ENCODE measurements at regions not wholly inside any gene's neighbourhood (a gene's known extent, or its start where the extent isn't known, plus 50 kb on each side); places are given as distances from the start of the nearest gene placed in this dataset.
"Not testable (repeated sequence)": the region's sequence is repeated elsewhere in the genome, so short reads cannot be mapped to it uniquely, and the experiment has no call there.

DNA sequence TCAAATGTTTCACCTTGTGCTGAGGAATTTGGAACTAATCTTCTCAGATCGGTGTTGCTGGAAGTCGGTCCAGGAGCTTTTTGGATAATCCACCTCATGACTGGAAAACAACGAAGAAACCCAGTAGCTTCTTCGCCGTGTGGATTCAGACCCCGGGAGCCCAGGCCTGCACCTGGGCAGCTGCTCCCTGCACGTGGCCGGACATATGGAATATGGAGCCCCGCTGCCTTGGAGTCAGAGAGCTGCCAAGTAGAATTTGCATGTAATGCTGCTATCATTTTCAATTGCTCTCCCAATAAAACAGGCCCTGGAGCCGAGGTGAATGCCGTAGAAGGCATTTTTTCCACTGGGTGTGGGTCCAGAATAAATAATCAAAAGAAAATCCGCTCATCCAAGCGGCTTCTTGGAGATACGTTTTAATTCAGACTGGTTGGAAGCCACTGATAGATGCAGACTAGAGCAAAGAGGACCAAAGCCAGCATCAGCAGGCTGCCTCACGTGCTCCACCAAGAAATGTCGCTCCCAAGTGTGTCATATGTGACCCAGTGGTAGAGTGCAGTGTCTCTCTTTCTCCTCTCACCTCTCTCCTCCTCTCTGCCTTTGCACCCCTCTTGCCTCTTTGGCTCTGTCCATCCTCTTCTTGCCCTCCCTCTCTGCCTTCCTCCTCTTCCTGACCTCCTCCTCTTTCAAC, 115.3 kb downstream of the ZNF664 start:
- TF ChIP-seq, protein P1, sequence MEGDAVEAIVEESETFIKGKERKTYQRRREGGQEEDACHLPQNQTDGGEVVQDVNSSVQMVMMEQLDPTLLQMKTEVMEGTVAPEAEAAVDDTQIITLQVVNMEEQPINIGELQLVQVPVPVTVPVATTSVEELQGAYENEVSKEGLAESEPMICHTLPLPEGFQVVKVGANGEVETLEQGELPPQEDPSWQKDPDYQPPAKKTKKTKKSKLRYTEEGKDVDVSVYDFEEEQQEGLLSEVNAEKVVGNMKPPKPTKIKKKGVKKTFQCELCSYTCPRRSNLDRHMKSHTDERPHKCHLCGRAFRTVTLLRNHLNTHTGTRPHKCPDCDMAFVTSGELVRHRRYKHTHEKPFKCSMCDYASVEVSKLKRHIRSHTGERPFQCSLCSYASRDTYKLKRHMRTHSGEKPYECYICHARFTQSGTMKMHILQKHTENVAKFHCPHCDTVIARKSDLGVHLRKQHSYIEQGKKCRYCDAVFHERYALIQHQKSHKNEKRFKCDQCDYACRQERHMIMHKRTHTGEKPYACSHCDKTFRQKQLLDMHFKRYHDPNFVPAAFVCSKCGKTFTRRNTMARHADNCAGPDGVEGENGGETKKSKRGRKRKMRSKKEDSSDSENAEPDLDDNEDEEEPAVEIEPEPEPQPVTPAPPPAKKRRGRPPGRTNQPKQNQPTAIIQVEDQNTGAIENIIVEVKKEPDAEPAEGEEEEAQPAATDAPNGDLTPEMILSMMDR (IDR thresholded peaks at IDR 0.05 in 4 of 5, conservative IDR thresholded peaks at IDR 0.05 in 1 of 5) = no peak
- no peak for TF ChIP-seq POLR2A (IDR thresholded peaks at IDR 0.05)
- H3K27ac ChIP-seq = no peak overlapping the region
- DNase-seq (no peak), ATAC-seq (no peak)
- in situ Hi-C loops (cut with MboI; ENCODE audit: low sequenced_read_pairs in 4 of 4) (no loop called here), intact Hi-C loops (cut with DNase I; ENCODE audit: low total_unique reads) (no loop called here)
- H3K36me3 ChIP-seq = no peaks in the 10 kb centered on the region
- H3K27me3 ChIP-seq = no peaks in the 10 kb centered on the region
- no peaks in the 10 kb centered on the region for H3K9me3 ChIP-seq
- H3K4me3 ChIP-seq = no peak overlapping the region
- no peaks in the 10 kb centered on the region for H3K4me1 ChIP-seq

DNA sequence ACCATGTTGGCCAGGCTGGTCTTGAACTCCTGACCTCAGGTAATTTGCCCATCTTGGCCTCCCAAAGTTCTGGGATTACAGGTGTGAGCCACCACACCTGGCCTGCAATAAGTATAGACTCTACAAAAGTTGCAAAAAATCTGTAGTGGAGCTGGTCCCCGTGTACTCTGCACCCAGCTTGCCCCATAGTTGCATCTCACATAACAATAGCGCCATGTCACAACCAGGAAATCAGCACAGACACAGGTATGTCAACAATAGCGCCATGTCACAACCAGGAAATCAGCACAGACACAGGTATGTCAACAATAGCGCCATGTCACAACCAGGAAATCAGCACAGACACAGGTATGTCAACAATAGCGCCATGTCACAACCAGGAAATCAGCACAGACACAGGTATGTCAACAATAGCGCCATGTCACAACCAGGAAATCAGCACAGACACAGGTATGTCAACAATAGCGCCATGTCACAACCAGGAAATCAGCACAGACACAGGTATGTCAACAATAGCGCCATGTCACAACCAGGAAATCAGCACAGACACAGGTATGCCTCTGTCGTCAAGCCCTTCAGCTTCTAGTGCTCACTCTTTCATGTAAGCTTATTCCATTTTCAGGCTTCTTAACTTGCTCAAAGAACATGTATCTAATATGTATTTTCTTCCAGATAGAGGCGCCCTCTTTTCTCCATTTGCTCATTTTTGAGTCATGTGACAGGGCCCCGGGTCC, 116.3 kb downstream of the ZNF664 start:
- H3K27me3 ChIP-seq; H3K27ac ChIP-seq; H3K4me3 ChIP-seq; in situ Hi-C loops (cut with MboI; ENCODE audit: low sequenced_read_pairs in 4 of 4); intact Hi-C loops (cut with DNase I; ENCODE audit: low total_unique reads); H3K4me1 ChIP-seq; H3K36me3 ChIP-seq; DNase-seq; ATAC-seq; H3K9me3 ChIP-seq: not testable (repeated sequence)

DNA sequence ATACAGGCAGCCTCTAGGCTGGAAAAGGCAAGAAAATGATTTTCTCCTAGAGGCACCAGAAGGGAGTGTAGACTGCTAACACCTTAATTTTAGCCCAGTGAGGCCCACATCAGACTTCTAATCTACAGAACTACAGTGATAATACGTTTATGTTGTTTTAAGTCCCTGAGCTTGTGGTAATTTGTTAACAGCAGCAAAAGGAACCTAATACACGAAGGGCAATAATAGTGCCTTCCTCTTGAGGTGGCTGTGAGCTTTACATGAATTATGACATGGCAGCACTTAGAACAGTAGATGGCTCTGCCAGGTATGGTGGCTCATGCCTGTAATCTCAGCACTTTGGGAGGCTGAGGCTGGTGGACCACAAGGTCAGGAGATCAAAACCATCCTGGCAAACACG, 118.8 kb downstream of the ZNF664 start:
- H3K27ac ChIP-seq = no peak overlapping the region
- H3K4me1 ChIP-seq = no peaks in the 10 kb centered on the region
- in situ Hi-C loops (cut with MboI; ENCODE audit: low sequenced_read_pairs in 4 of 4) = no loop called here
- intact Hi-C loops (cut with DNase I; ENCODE audit: low total_unique reads) = no loop called here
- no peak for DNase-seq
- no peak overlapping the region for H3K4me3 ChIP-seq
- H3K9me3 ChIP-seq = no peaks in the 10 kb centered on the region
- H3K27me3 ChIP-seq = no peaks in the 10 kb centered on the region
- TF ChIP-seq, protein P1 (IDR thresholded peaks at IDR 0.05 in 4 of 5, conservative IDR thresholded peaks at IDR 0.05 in 1 of 5) = no peak
- no peak for TF ChIP-seq POLR2A (IDR thresholded peaks at IDR 0.05)
- H3K36me3 ChIP-seq = no peaks in the 10 kb centered on the region
- ATAC-seq = no peak

DNA sequence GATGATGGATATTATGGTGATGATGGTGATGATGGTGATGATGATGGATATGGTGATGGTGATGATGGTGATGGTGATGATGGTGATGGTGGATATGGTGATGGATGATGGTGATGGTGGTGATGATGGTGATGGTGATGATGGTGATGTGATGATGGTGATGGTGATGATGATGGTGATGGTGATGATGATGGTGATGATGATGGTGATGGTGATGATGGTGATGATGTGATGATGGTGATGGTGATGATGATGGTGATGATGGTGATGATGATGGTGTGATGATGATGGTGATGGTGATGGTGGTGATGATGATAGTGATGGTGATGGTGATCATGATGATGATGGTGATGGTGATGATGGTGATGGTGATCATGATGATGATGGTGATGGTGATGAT, 119.5 kb downstream of the ZNF664 start:
- DNase-seq; H3K36me3 ChIP-seq; H3K4me3 ChIP-seq; H3K27ac ChIP-seq; intact Hi-C loops (cut with DNase I; ENCODE audit: low total_unique reads); H3K9me3 ChIP-seq; H3K4me1 ChIP-seq; H3K27me3 ChIP-seq; ATAC-seq; in situ Hi-C loops (cut with MboI; ENCODE audit: low sequenced_read_pairs in 4 of 4): not testable (repeated sequence)

DNA sequence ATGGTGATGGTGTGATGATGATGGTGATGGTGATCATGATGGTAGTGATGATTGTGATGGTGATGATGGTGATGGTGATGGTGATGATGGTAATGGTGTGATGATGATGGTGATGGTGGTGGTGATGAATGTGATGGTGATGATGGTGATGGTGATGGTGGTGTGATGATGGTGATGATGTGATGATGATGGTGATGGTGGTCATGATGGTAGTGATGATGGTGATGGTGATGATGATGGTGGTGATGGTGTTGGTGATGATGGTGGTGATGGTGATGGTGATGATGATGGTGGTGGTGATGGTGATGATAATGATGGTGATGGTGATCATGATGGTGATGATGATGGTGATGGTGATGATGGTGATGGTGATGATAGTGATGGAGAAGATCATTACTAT, 120.3 kb downstream of the ZNF664 start:
- no peak overlapping the region for H3K4me3 ChIP-seq
- in situ Hi-C loops (cut with MboI; ENCODE audit: low sequenced_read_pairs in 4 of 4) (no loop called here), intact Hi-C loops (cut with DNase I; ENCODE audit: low total_unique reads) (no loop called here)
- H3K27me3 ChIP-seq = no peaks in the 10 kb centered on the region
- no peak for TF ChIP-seq POLR2A (IDR thresholded peaks at IDR 0.05)
- TF ChIP-seq, protein P1 (IDR thresholded peaks at IDR 0.05 in 4 of 5, conservative IDR thresholded peaks at IDR 0.05 in 1 of 5) = no peak
- DNase-seq (no peak), ATAC-seq (no peak)
- no peaks in the 10 kb centered on the region for H3K4me1 ChIP-seq
- H3K27ac ChIP-seq = no peak overlapping the region
- no peaks in the 10 kb centered on the region for H3K36me3 ChIP-seq
- H3K9me3 ChIP-seq = no peaks in the 10 kb centered on the region
